ENCODE measurements at regions not wholly inside any gene's neighbourhood (a gene's known extent, or its start where the extent isn't known, plus 50 kb on each side); places are given as distances from the start of the nearest gene placed in this dataset.
"Not testable (repeated sequence)": the region's sequence is repeated elsewhere in the genome, so short reads cannot be mapped to it uniquely, and the experiment has no call there.

GRCh38 chr6:146931214-146931613 is 273.0 kb upstream of the STXBP5 start:
- ChIA-PET POLR2A (ENCODE audit: partially characterized antibody) (interaction anchor here (0.8 kb wide), 1 partner anchor 355 kb away, joined by 3 read pairs; no protein-coding TSS in a partner anchor), CTCF (ENCODE audit: partially characterized antibody) (interaction anchor here (0.9 to 1.7 kb wide), 3 partner anchors 26 to 1234 kb away, joined by 3 to 7 read pairs (median 4); no protein-coding TSS in a partner anchor)
- no peaks in the 10 kb centered on the region for H3K36me3 Mint-ChIP-seq
- peaks cover 0 to 3% of the 10 kb centered on the region in 2 donors for H3K27me3 Mint-ChIP-seq
- Histone ChIP-seq H3K27ac (ENCODE audit: low read depth, low read length) (no peak overlapping the region), H3K4me1 (ENCODE audit: insufficient read depth, low read length) (no peaks in the 10 kb centered on the region), H3K27me3 (ENCODE audit: insufficient read depth, low read length) (no peaks in the 10 kb centered on the region), H3K4me3 (ENCODE audit: low read length in 2 of 2) (no peak overlapping the region), H3K36me3 (ENCODE audit: insufficient read depth, low read length) (no peaks in the 10 kb centered on the region), H3K9me3 (ENCODE audit: control insufficient read depth in 1 of 2, low read length in 2 of 2) (no peaks in the 10 kb centered on the region)
- DNase-seq = no peak
- intact Hi-C loops (cut with micrococcal nuclease) = loop anchor here (10.0 kb wide), 1 partner anchor 354 kb away; no protein-coding TSS in a partner anchor
- no peaks in the 10 kb centered on the region for H3K4me1 Mint-ChIP-seq
- no peak overlapping the region for H3K27ac Mint-ChIP-seq
- peaks cover 0 to 2% (median 0%) of the 10 kb centered on the region in 8 donors for H3K9me3 Mint-ChIP-seq
- no peak overlapping the region for H3K4me3 Mint-ChIP-seq

DNA sequence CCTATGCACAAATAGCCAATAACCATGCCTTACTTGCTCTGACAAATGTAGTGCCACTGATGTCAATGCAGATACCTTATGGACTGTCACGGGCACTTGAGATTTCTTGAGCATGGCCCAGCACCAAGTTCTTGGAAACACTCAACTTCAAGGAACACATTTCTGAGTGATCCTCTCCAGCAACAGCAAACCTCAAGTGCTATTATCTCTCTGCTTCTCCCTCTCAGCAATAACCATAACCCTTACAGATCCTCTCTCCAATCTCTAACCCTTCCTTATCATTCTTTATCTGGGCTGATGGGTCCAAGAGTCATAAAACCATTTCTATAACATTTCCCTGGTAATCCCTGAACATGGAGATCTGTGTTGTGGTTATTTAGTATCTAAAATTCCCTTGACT is 266.9 kb upstream of the STXBP5 start:
- Histone ChIP-seq H3K4me1 (ENCODE audit: insufficient read depth, low read length) (no peaks in the 10 kb centered on the region), H3K9me3 (ENCODE audit: control insufficient read depth in 1 of 2, low read length in 2 of 2) (no peaks in the 10 kb centered on the region), H3K4me3 (ENCODE audit: low read length in 2 of 2) (no peak overlapping the region), H3K27ac (ENCODE audit: low read depth, low read length) (no peak overlapping the region), H3K36me3 (ENCODE audit: insufficient read depth, low read length) (no peaks in the 10 kb centered on the region), H3K27me3 (ENCODE audit: insufficient read depth, low read length) (no peaks in the 10 kb centered on the region)
- no peak overlapping the region for H3K4me3 Mint-ChIP-seq
- CTCF ChIA-PET (ENCODE audit: partially characterized antibody) = no interaction called here
- no peaks in the 10 kb centered on the region for H3K4me1 Mint-ChIP-seq
- POLR2A ChIA-PET (ENCODE audit: partially characterized antibody) = no interaction called here
- intact Hi-C loops (cut with micrococcal nuclease) = loop anchor here (10.0 kb wide), 1 partner anchor 347 kb away; no protein-coding TSS in a partner anchor
- no peaks in the 10 kb centered on the region for H3K36me3 Mint-ChIP-seq
- H3K9me3 Mint-ChIP-seq = peaks cover 0 to 15% (median 6%) of the 10 kb centered on the region in 8 donors
- H3K27me3 Mint-ChIP-seq = peaks cover 0 to 3% of the 10 kb centered on the region in 2 donors
- DNase-seq = no peak
- H3K27ac Mint-ChIP-seq = no peak overlapping the region

DNA sequence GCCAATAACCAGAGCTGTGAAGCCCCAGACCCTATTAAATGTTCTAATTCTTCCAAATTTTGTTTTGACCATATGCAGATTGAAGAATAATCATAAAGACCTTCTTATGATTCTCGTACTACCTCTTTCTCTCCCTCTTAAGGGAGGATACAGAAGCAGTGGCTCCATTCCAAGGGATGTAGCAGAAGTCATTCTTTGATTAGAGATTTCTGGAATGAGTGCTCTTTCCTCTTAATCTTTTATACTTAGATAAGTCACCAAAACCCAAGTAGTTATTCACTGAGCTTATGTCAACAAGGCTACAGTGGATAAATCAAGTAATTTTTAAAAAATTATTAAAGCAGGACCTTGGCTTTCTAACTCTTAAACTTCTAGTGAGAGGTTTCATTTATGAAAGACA is 266.0 kb upstream of the STXBP5 start:
- H3K27me3 ChIP-seq (ENCODE audit: insufficient read depth, low read length) = no peaks in the 10 kb centered on the region
- no peaks in the 10 kb centered on the region for H3K9me3 ChIP-seq (ENCODE audit: control insufficient read depth in 1 of 2, low read length in 2 of 2)
- intact Hi-C loops (cut with micrococcal nuclease) = loop anchor here (10.0 kb wide), 1 partner anchor 347 kb away; no protein-coding TSS in a partner anchor
- no peak overlapping the region for H3K4me3 ChIP-seq (ENCODE audit: low read length in 2 of 2)
- no peaks in the 10 kb centered on the region for H3K36me3 ChIP-seq (ENCODE audit: insufficient read depth, low read length)
- Mint-ChIP-seq H3K9me3 (peaks cover 2 to 16% (median 9%) of the 10 kb centered on the region in 8 donors), H3K4me3 (no peak overlapping the region), H3K36me3 (no peaks in the 10 kb centered on the region), H3K4me1 (no peaks in the 10 kb centered on the region), H3K27ac (no peak overlapping the region), H3K27me3 (no peaks in the 10 kb centered on the region)
- no peak overlapping the region for H3K27ac ChIP-seq (ENCODE audit: low read depth, low read length)
- CTCF ChIA-PET (ENCODE audit: partially characterized antibody) = no interaction called here
- no peaks in the 10 kb centered on the region for H3K4me1 ChIP-seq (ENCODE audit: insufficient read depth, low read length)
- no peak for DNase-seq
- POLR2A ChIA-PET (ENCODE audit: partially characterized antibody) = no interaction called here

- H3K27me3 ChIP-seq (ENCODE audit: insufficient read depth, low read length); POLR2A ChIA-PET (ENCODE audit: partially characterized antibody); H3K36me3 ChIP-seq (ENCODE audit: insufficient read depth, low read length); H3K4me3 Mint-ChIP-seq; H3K27me3 Mint-ChIP-seq; H3K4me3 ChIP-seq (ENCODE audit: low read length in 2 of 2); H3K27ac ChIP-seq (ENCODE audit: low read depth, low read length); CTCF ChIA-PET (ENCODE audit: partially characterized antibody); H3K4me1 Mint-ChIP-seq; H3K27ac Mint-ChIP-seq; H3K4me1 ChIP-seq (ENCODE audit: insufficient read depth, low read length); H3K9me3 ChIP-seq (ENCODE audit: control insufficient read depth in 1 of 2, low read length in 2 of 2); DNase-seq; H3K36me3 Mint-ChIP-seq: not testable (repeated sequence)
- peaks cover 2 to 20% (median 11%) of the 10 kb centered on the region in 8 donors for H3K9me3 Mint-ChIP-seq
- intact Hi-C loops (cut with micrococcal nuclease) = loop anchor here (10.0 kb wide), 1 partner anchor 345 kb away; no protein-coding TSS in a partner anchor
Observed at GRCh38 chr6:146939456-146939855, 264.8 kb upstream of the STXBP5 start.

GRCh38 chr6:146943664-146944063 is 260.6 kb upstream of the STXBP5 start:
- H3K4me1 ChIP-seq (ENCODE audit: insufficient read depth, low read length) = no peaks in the 10 kb centered on the region
- no peaks in the 10 kb centered on the region for H3K36me3 Mint-ChIP-seq
- H3K4me1 Mint-ChIP-seq = peaks cover 0 to 5% (median 0%) of the 10 kb centered on the region in 4 donors
- no peaks in the 10 kb centered on the region for H3K27me3 ChIP-seq (ENCODE audit: insufficient read depth, low read length)
- peaks cover 2 to 15% (median 10%) of the 10 kb centered on the region in 8 donors for H3K9me3 Mint-ChIP-seq
- no peak overlapping the region for H3K27ac Mint-ChIP-seq
- H3K9me3 ChIP-seq (ENCODE audit: control insufficient read depth in 1 of 2, low read length in 2 of 2) = no peaks in the 10 kb centered on the region
- no peak overlapping the region for H3K4me3 ChIP-seq (ENCODE audit: low read length in 2 of 2)
- DNase-seq = no peak
- no peak overlapping the region for H3K27ac ChIP-seq (ENCODE audit: low read depth, low read length)
- no peaks in the 10 kb centered on the region for H3K36me3 ChIP-seq (ENCODE audit: insufficient read depth, low read length)
- peaks cover 0 to 2% of the 10 kb centered on the region in 2 donors for H3K27me3 Mint-ChIP-seq
- ChIA-PET CTCF (ENCODE audit: partially characterized antibody) (no interaction called here), POLR2A (ENCODE audit: partially characterized antibody) (no interaction called here)
- intact Hi-C loops (cut with micrococcal nuclease) = no loop called here
- no peak overlapping the region for H3K4me3 Mint-ChIP-seq

DNA sequence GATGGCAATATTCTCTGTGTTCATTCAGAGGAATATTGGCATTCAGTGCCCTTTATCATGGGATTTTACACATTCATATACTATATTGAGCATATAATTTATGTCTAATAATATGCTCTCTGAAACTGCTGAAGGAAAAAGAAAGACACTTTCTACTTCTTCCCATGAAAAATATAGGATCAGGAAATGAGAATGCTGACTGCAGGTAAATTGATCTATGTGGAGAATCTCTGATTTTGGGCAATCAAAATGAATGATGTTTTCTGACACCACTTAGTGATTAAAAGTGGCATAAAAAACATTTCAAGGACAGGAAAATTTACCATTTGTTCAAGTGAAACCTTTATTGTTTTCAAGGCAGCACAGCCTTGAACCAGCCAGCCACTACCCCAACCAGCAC is 260.1 kb upstream of the STXBP5 start:
- intact Hi-C loops (cut with micrococcal nuclease) = no loop called here
- Histone ChIP-seq H3K27me3 (ENCODE audit: insufficient read depth, low read length) (no peaks in the 10 kb centered on the region), H3K27ac (ENCODE audit: low read depth, low read length) (no peak overlapping the region), H3K9me3 (ENCODE audit: control insufficient read depth in 1 of 2, low read length in 2 of 2) (no peaks in the 10 kb centered on the region), H3K4me3 (ENCODE audit: low read length in 2 of 2) (no peak overlapping the region), H3K4me1 (ENCODE audit: insufficient read depth, low read length) (no peaks in the 10 kb centered on the region), H3K36me3 (ENCODE audit: insufficient read depth, low read length) (no peaks in the 10 kb centered on the region)
- no peak overlapping the region for H3K27ac Mint-ChIP-seq
- no peaks in the 10 kb centered on the region for H3K36me3 Mint-ChIP-seq
- DNase-seq = no peak
- peaks cover 0 to 2% of the 10 kb centered on the region in 2 donors for H3K27me3 Mint-ChIP-seq
- no peak overlapping the region for H3K4me3 Mint-ChIP-seq
- peaks cover 2 to 15% (median 10%) of the 10 kb centered on the region in 8 donors for H3K9me3 Mint-ChIP-seq
- POLR2A ChIA-PET (ENCODE audit: partially characterized antibody) = no interaction called here
- H3K4me1 Mint-ChIP-seq = peaks cover 0 to 5% (median 0%) of the 10 kb centered on the region in 4 donors
- CTCF ChIA-PET (ENCODE audit: partially characterized antibody) = no interaction called here

GRCh38 chr6:146944809-146945208 is 259.4 kb upstream of the STXBP5 start:
- no peaks in the 10 kb centered on the region for H3K9me3 ChIP-seq (ENCODE audit: control insufficient read depth in 1 of 2, low read length in 2 of 2)
- no peak overlapping the region for H3K27ac ChIP-seq (ENCODE audit: low read depth, low read length)
- H3K9me3 Mint-ChIP-seq = peaks cover 2 to 15% (median 10%) of the 10 kb centered on the region in 8 donors
- H3K4me1 Mint-ChIP-seq = peaks cover 0 to 7% (median 0%) of the 10 kb centered on the region in 4 donors
- H3K36me3 ChIP-seq (ENCODE audit: insufficient read depth, low read length) = no peaks in the 10 kb centered on the region
- no peak overlapping the region for H3K4me3 Mint-ChIP-seq
- H3K36me3 Mint-ChIP-seq = no peaks in the 10 kb centered on the region
- DNase-seq = no peak
- peaks cover 0 to 2% of the 10 kb centered on the region in 2 donors for H3K27me3 Mint-ChIP-seq
- ChIA-PET CTCF (ENCODE audit: partially characterized antibody) (no interaction called here), POLR2A (ENCODE audit: partially characterized antibody) (no interaction called here)
- H3K4me1 ChIP-seq (ENCODE audit: insufficient read depth, low read length) = no peaks in the 10 kb centered on the region
- no peak overlapping the region for H3K27ac Mint-ChIP-seq
- intact Hi-C loops (cut with micrococcal nuclease) = no loop called here
- H3K4me3 ChIP-seq (ENCODE audit: low read length in 2 of 2) = no peak overlapping the region
- H3K27me3 ChIP-seq (ENCODE audit: insufficient read depth, low read length) = no peaks in the 10 kb centered on the region
